H1 (cell line): ENCODE measurements at regions not wholly inside any gene's neighbourhood (a gene's known extent, or its start where the extent isn't known, plus 50 kb on each side); places are given as distances from the start of the nearest gene placed in this dataset.

ENCODE experiments used
- CTCF ChIA-PET: fragments of 300-600 bp; sonication (Branson Sonifier 250); formaldehyde crosslinking; loops from one replicate; lab custom pipeline; 2021; ENCODE audit not compliant: partially characterized antibody; lab: Charles Lee
- POLR2A ChIA-PET: fragments of 300-600 bp; sonication (Branson Sonifier 250); formaldehyde crosslinking; loops from one replicate; lab custom pipeline; 2021; ENCODE audit warnings: inconsistent platforms; ENCODE audit not compliant: partially characterized antibody; lab: Charles Lee
- DNase-seq, 2 experiments: peaks; one replicate each; pipeline versions ENCODE4 v3.0.0 to v3.0.0-alpha.2; 2010 to 2022; ENCODE audit warnings: low spot score in 2 of 2, low read depth in 1 of 2, mixed read lengths in 1 of 2
- FAIRE-seq: peaks from 2 replicates; lab custom pipeline; 2011; peaks lifted over from hg19 to GRCh38; lab: Jason Lieb, UNC
- H2AFZ ChIP-seq: 2 replicates; pipeline ENCODE4 v1.8.1; 2012; ENCODE audit warnings: low read length, inconsistent platforms
- H2AK5ac ChIP-seq: 2 replicates; pipeline ENCODE4 v1.6.1; 2013; ENCODE audit warnings: low read depth, low read length
- H2BK120ac ChIP-seq: replicated peaks from 2 replicates; pipeline ENCODE3; 2013; ENCODE audit warnings: low read depth, low read length, inconsistent platforms
- H2BK12ac ChIP-seq: 2 replicates; pipeline ENCODE4 v1.6.1; 2013; ENCODE audit warnings: low read depth, low read length
- H2BK15ac ChIP-seq: 2 replicates; pipeline ENCODE4 v1.6.1; 2013; ENCODE audit warnings: low read length
- H2BK20ac ChIP-seq: 2 replicates; pipeline ENCODE4 v1.6.1; 2013; ENCODE audit warnings: low read length
- H2BK5ac ChIP-seq: 2 replicates; pipeline ENCODE4 v1.6.1; 2013; ENCODE audit warnings: low read depth, low read length
- H3K14ac ChIP-seq: 2 replicates; pipeline ENCODE4 v1.6.1; 2013; ENCODE audit warnings: inconsistent platforms; ENCODE audit not compliant: insufficient read length
- H3K18ac ChIP-seq: 2 replicates; pipeline ENCODE4 v1.6.1; 2013; ENCODE audit warnings: low read length; ENCODE audit errors: extremely low read depth
- H3K23ac ChIP-seq: 2 replicates; pipeline ENCODE4 v1.6.1; 2013; ENCODE audit warnings: inconsistent platforms; ENCODE audit not compliant: insufficient read length
- H3K23me2 ChIP-seq: 2 replicates; pipeline ENCODE4 v1.6.1; 2013; ENCODE audit warnings: low read depth, low read length
- H3K27ac ChIP-seq: 2 replicates; pipeline ENCODE4 v1.6.1; 2011; ENCODE audit warnings: low read depth, low read length, inconsistent platforms
- H3K27me3 ChIP-seq, 4 experiments: replicated peaks in 1 of 4; 1 replicate in 1 of 4; 2 replicates in 3 of 4; pipeline versions ENCODE4 v1.6.1 to v1.8.1; 2011 to 2013; ENCODE audit warnings: low read length in 3 of 4, mild to moderate bottlenecking in 3 of 4, inconsistent platforms in 2 of 4, mixed read lengths in 2 of 4, moderate library complexity in 1 of 4; ENCODE audit not compliant: control insufficient read depth in 3 of 4, insufficient read depth in 3 of 4; ENCODE audit errors: extremely low read depth in 1 of 4
- H3K36me3 ChIP-seq, 4 experiments: 2 replicates each; pipeline versions ENCODE4 v1.6.1 to v1.8.1; 2011 to 2013; ENCODE audit warnings: mild to moderate bottlenecking in 4 of 4, low read length in 3 of 4, moderate library complexity in 2 of 4, control low read depth in 1 of 4, inconsistent platforms in 1 of 4; ENCODE audit not compliant: insufficient read depth in 4 of 4, control insufficient read depth in 2 of 4
- H3K4ac ChIP-seq: replicated peaks from 2 replicates; pipeline ENCODE3; 2013; ENCODE audit warnings: low read length, low read depth, mixed read lengths, inconsistent platforms; ENCODE audit not compliant: insufficient read length
- H3K4me1 ChIP-seq, 4 experiments: replicated peaks in 1 of 4; 1 replicate in 1 of 4; 2 replicates in 3 of 4; pipeline versions ENCODE4 v1.6.1 to v1.8.1; 2011 to 2013; ENCODE audit warnings: low read length in 3 of 4, inconsistent platforms in 2 of 4, mixed read lengths in 1 of 4; ENCODE audit not compliant: insufficient read depth in 4 of 4, control insufficient read depth in 3 of 4
- H3K4me2 ChIP-seq, 2 experiments: 2 replicates each; pipeline versions ENCODE4 v1.6.1 to v1.8.1; 2011 to 2013; ENCODE audit warnings: low read depth in 2 of 2, low read length in 2 of 2, control low read depth in 1 of 2, inconsistent platforms in 1 of 2, mild to moderate bottlenecking in 1 of 2; ENCODE audit not compliant: insufficient read depth in 1 of 2
- H3K4me3 ChIP-seq, 4 experiments: fragments of 200-600, 300-600 bp in 1 of 4; sonication (generic), shearing (Covaris generic), sonication (Bioruptor Twin) in 1 of 4; 2 replicates each; pipeline versions ENCODE4 v1.5.1 to v1.8.1; 2011 to 2016; ENCODE audit warnings: low read length in 4 of 4, low read depth in 3 of 4, control low read depth in 2 of 4, inconsistent platforms in 2 of 4, mild to moderate bottlenecking in 2 of 4, mixed read lengths in 1 of 4, moderate library complexity in 1 of 4; ENCODE audit not compliant: insufficient read depth in 2 of 4; ENCODE audit errors: extremely low read depth in 1 of 4
- H3K56ac ChIP-seq: replicated peaks from 2 replicates; pipeline ENCODE3; 2013; ENCODE audit warnings: low read depth, mild to moderate bottlenecking, mixed read lengths, low read length, inconsistent platforms; ENCODE audit not compliant: insufficient read length
- H3K79me1 ChIP-seq: 2 replicates; pipeline ENCODE4 v1.6.1; 2013; ENCODE audit warnings: low read depth, low read length, control low read depth
- H3K79me2 ChIP-seq, 2 experiments: 2 replicates each; pipeline versions ENCODE4 v1.6.1 to v1.8.1; 2012 to 2013; ENCODE audit warnings: low read length in 2 of 2, mild to moderate bottlenecking in 2 of 2, inconsistent platforms in 1 of 2; ENCODE audit not compliant: insufficient read depth in 2 of 2, control insufficient read depth in 1 of 2
- H3K9ac ChIP-seq, 4 experiments: replicated peaks in 1 of 4; 1 replicate in 1 of 4; 2 replicates in 3 of 4; pipeline versions ENCODE4 v1.6.1 to v1.8.1; 2011 to 2013; ENCODE audit warnings: low read depth in 3 of 4, low read length in 3 of 4, control low read depth in 2 of 4, mild to moderate bottlenecking in 2 of 4, moderate library complexity in 2 of 4, inconsistent platforms in 1 of 4; ENCODE audit errors: extremely low read depth in 1 of 4
- H3K9me3 ChIP-seq, 2 experiments: 2 replicates each; pipeline versions ENCODE4 v1.6.1 to v1.8.1; 2012 to 2013; ENCODE audit warnings: mild to moderate bottlenecking in 2 of 2, moderate library complexity in 2 of 2, control low read depth in 1 of 2, inconsistent platforms in 1 of 2, low read depth in 1 of 2, low read length in 1 of 2, mixed read lengths in 1 of 2; ENCODE audit not compliant: insufficient read depth in 2 of 2
- H4K20me1 ChIP-seq, 2 experiments: replicated peaks in 1 of 2; 2 replicates each; pipeline versions ENCODE3 to v1.8.1; 2011 to 2013; ENCODE audit warnings: inconsistent platforms in 2 of 2, low read length in 2 of 2, mild to moderate bottlenecking in 1 of 2; ENCODE audit not compliant: insufficient read depth in 2 of 2, control insufficient read depth in 1 of 2
- H4K5ac ChIP-seq: 2 replicates; pipeline ENCODE4 v1.6.1; 2013; ENCODE audit warnings: low read length, low read depth, mixed read lengths, inconsistent platforms; ENCODE audit not compliant: insufficient read length
- H4K8ac ChIP-seq: 2 replicates; pipeline ENCODE4 v1.8.0; 2013; ENCODE audit warnings: mild to moderate bottlenecking, moderate library complexity, low read length, inconsistent platforms; ENCODE audit not compliant: insufficient read depth; ENCODE audit errors: extremely low read depth
- H4K91ac ChIP-seq: replicated peaks from 2 replicates; pipeline ENCODE3; 2013; ENCODE audit warnings: low read length, mixed read lengths, inconsistent platforms; ENCODE audit not compliant: insufficient read length
- SIRT6 ChIP-seq: IDR thresholded peaks from one replicate; pipeline ENCODE4 v1.7.1; 2012; ENCODE audit warnings: low read length, inconsistent platforms
- SP2 ChIP-seq: IDR thresholded peaks from 2 replicates; pipeline ENCODE4 v1.6.1; 2012; ENCODE audit warnings: mild to moderate bottlenecking, low read length, inconsistent platforms
- YY1 ChIP-seq: IDR thresholded peaks from 2 replicates; pipeline ENCODE4 v1.6.1; 2011; ENCODE audit warnings: low read depth, mild to moderate bottlenecking, low read length
- WGBS, 2 experiments: shearing (Covaris generic) in 1 of 2; methylation state at CpG; one replicate each; pipeline versions ENCODE4 v1.1.6 to v1.1.7; 2013 to 2015; ENCODE audit warnings: low lambda C conversion rate in 2 of 2, mixed read lengths in 2 of 2, inconsistent platforms in 1 of 2, low coverage in 1 of 2, missing lambda C conversion rate in 1 of 2; ENCODE audit not compliant: insufficient replicate concordance in 2 of 2, insufficient coverage in 1 of 2, insufficient read length in 1 of 2; ENCODE audit errors: extremely low coverage in 1 of 2, missing lambda C conversion rate in 1 of 2; 5-methylcytosine and 5-hydroxymethylcytosine counted together
- TF ChIP-seq, protein P1 (sequence below): IDR thresholded peaks from 2 replicates; pipeline ENCODE4 v1.6.1; 2012; ENCODE audit warnings: inconsistent platforms
- TF ChIP-seq, protein P2 (sequence below): IDR thresholded peaks from 2 replicates; pipeline ENCODE4 v1.6.1; 2012; ENCODE audit warnings: low read length, inconsistent platforms

GRCh38 chr2:7984693-7985353, 697.0 kb upstream of the ID2 start:
- Histone ChIP-seq H3K27me3 (no peaks in the 10 kb centered on the region), H2BK20ac (no peak overlapping the region), H4K5ac (no peak overlapping the region), H3K14ac (no peak overlapping the region), H3K18ac (no peak overlapping the region), H2BK120ac (no peak overlapping the region), H2BK12ac (no peak overlapping the region), H3K56ac (no peak overlapping the region), H3K4ac (no peak overlapping the region), H3K4me1 (no peaks in the 10 kb centered on the region), H3K9me3 (no peaks in the 10 kb centered on the region), H3K36me3 (no peaks in the 10 kb centered on the region), H3K23ac (no peak overlapping the region), H3K79me2 (no peaks in the 10 kb centered on the region), H2AFZ (no peak overlapping the region), H2BK5ac (no peak overlapping the region), H4K8ac (no peak overlapping the region), H3K9ac (no peak overlapping the region), H3K79me1 (no peaks in the 10 kb centered on the region), H4K91ac (no peak overlapping the region), H3K23me2 (no peaks in the 10 kb centered on the region), H4K20me1 (no peaks in the 10 kb centered on the region), H3K4me2 (no peak overlapping the region), H2AK5ac (no peak overlapping the region), H3K4me3 (no peak overlapping the region), H2BK15ac (no peak overlapping the region), H3K27ac (no peak overlapping the region)
- 97% methylated on average over 9 of the region's 9 CpGs; no CpG with 5 or more reads in 1 of the 2 experiments for WGBS, 2 experiments
- ChIA-PET CTCF (interaction anchor here (0.9 to 1.0 kb wide), 2 partner anchors 10 to 13 kb away, joined by 3 to 4 read pairs; no protein-coding TSS in a partner anchor), POLR2A (no interaction called here)
- FAIRE-seq (no peak), DNase-seq (no peak)
- TF ChIP-seq SP2 (no peak), YY1 (no peak), SIRT6 (no peak)
- TF ChIP-seq, protein P1, sequence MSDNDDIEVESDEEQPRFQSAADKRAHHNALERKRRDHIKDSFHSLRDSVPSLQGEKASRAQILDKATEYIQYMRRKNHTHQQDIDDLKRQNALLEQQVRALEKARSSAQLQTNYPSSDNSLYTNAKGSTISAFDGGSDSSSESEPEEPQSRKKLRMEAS, result no peak
- TF ChIP-seq, protein P2, sequence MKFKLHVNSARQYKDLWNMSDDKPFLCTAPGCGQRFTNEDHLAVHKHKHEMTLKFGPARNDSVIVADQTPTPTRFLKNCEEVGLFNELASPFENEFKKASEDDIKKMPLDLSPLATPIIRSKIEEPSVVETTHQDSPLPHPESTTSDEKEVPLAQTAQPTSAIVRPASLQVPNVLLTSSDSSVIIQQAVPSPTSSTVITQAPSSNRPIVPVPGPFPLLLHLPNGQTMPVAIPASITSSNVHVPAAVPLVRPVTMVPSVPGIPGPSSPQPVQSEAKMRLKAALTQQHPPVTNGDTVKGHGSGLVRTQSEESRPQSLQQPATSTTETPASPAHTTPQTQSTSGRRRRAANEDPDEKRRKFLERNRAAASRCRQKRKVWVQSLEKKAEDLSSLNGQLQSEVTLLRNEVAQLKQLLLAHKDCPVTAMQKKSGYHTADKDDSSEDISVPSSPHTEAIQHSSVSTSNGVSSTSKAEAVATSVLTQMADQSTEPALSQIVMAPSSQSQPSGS, result no peak
